ENCODE measurements at regions not wholly inside any gene's neighbourhood (a gene's known extent, or its start where the extent isn't known, plus 50 kb on each side); places are given as distances from the start of the nearest gene placed in this dataset.
A peak's percentile ranks its signal among the peaks of the same experiment; 100 is the strongest.

GRCh38 chr11:127859941-127860354 lies 727.4 kb downstream of the ETS1 start:
- DNase-seq (ENCODE audit: low read depth), result peak; percentile 17
- TF ChIP-seq CTCF (conservative IDR thresholded peaks at IDR 0.05; ENCODE audit: low read length), result no peak
- H3K4me3 ChIP-seq (ENCODE audit: low read length), result no peak overlapping the region

- no peak overlapping the region for H3K4me3 ChIP-seq (ENCODE audit: low read length)
- no peak for TF ChIP-seq CTCF (conservative IDR thresholded peaks at IDR 0.05; ENCODE audit: low read length)
- DNase-seq (ENCODE audit: low read depth), result no peak
Measured at GRCh38 chr11:127844876-127845275, 742.5 kb downstream of the ETS1 start.

GRCh38 chr11:127843483-127844396 lies 743.6 kb downstream of the ETS1 start:
- TF ChIP-seq CTCF (conservative IDR thresholded peaks at IDR 0.05; ENCODE audit: low read length), result peak; percentile 78
- peak; percentile 71 for DNase-seq (ENCODE audit: low read depth)
- H3K4me3 ChIP-seq (ENCODE audit: low read length), result no peak overlapping the region

- DNase-seq (ENCODE audit: low read depth), result no peak
- H3K4me3 ChIP-seq (ENCODE audit: low read length), result no peak overlapping the region
- TF ChIP-seq CTCF (conservative IDR thresholded peaks at IDR 0.05; ENCODE audit: low read length), result no peak
Measured at GRCh38 chr11:127825183-127825582, 762.2 kb downstream of the ETS1 start.

- DNase-seq (ENCODE audit: low read depth), result no peak
- TF ChIP-seq CTCF (conservative IDR thresholded peaks at IDR 0.05; ENCODE audit: low read length), result no peak
Measured at GRCh38 chr11:127818625-127819024, 768.7 kb downstream of the ETS1 start.

GRCh38 chr11:127816962-127817361 lies 770.4 kb downstream of the ETS1 start:
- TF ChIP-seq CTCF (conservative IDR thresholded peaks at IDR 0.05; ENCODE audit: low read length), result no peak
- DNase-seq (ENCODE audit: low read depth), result no peak
- H3K4me3 ChIP-seq (ENCODE audit: low read length), result no peak overlapping the region

More at GRCh38 chr11:127818625-127819024, 768.7 kb downstream of the ETS1 start:
- no peak overlapping the region for H3K4me3 ChIP-seq (ENCODE audit: low read length)

GRCh38 chr11:127815331-127815730 lies 772.0 kb downstream of the ETS1 start:
- DNase-seq (ENCODE audit: low read depth), result no peak
- no peak for TF ChIP-seq CTCF (conservative IDR thresholded peaks at IDR 0.05; ENCODE audit: low read length)
- H3K4me3 ChIP-seq (ENCODE audit: low read length), result no peak overlapping the region
